Progenitor cell of endocrine pancreas (in vitro differentiated cells): ENCODE measurements at regions not wholly inside any gene's neighbourhood (a gene's known extent, or its start where the extent isn't known, plus 50 kb on each side); places are given as distances from the start of the nearest gene placed in this dataset.
A peak's percentile ranks its signal among the peaks of the same experiment; 100 is the strongest.

Experiments
- DNase-seq: peaks from one replicate; pipeline ENCODE4 v3.0.0; 2021; ENCODE audit warnings: low spot score; ENCODE audit not compliant: unreplicated experiment
- H3K27ac Mint-ChIP-seq: 2 replicates; pipeline ENCODE4 v1.8.0; 2021; ENCODE audit warnings: mild to moderate bottlenecking, moderate library complexity, mixed read lengths
- H3K27me3 Mint-ChIP-seq: 2 replicates; pipeline ENCODE4 v1.8.0; 2021; ENCODE audit warnings: mixed read lengths
- H3K36me3 Mint-ChIP-seq: 2 replicates; pipeline ENCODE4 v1.8.0; 2022; ENCODE audit warnings: mixed read lengths; ENCODE audit not compliant: insufficient read depth
- H3K4me1 Mint-ChIP-seq: 2 replicates; pipeline ENCODE4 v1.8.0; 2021; ENCODE audit warnings: low read depth, mixed read lengths
- H3K4me3 Mint-ChIP-seq: 2 replicates; pipeline ENCODE4 v1.8.0; 2021; ENCODE audit warnings: low read depth, mild to moderate bottlenecking, moderate library complexity, mixed read lengths
- H3K9me3 Mint-ChIP-seq: 2 replicates; pipeline ENCODE4 v1.8.0; 2021; ENCODE audit warnings: low read depth, mixed read lengths
- TF ChIP-seq, protein P1 (sequence below): fragments of 200-600 bp; sonication (generic); IDR thresholded peaks from one replicate; pipeline ENCODE4 v1.5.0; 2021; ENCODE audit warnings: antibody characterized with exemption, mild to moderate bottlenecking; ENCODE audit not compliant: unreplicated experiment

DNA sequence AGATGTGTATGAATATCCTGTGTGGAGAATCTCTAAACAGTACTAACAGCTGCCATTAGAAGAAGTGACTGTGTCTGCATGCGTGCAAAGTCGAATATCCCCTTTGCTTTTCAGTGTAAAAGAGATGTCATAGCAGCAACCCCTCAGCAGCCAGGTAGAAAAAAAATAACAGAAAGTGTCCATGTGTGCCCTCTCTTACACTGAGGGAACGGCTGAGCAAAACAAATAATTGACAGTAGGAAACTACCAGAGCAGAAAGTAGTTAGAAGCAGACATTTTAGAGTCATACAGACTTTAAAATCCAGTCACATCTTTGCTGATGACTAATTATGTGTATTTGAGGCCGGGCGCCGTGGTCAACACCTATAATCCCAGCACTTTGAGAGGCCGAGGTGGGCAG lies 370.8 kb downstream of the GPM6A start:
- Mint-ChIP-seq H3K9me3 (no peaks in the 10 kb centered on the region), H3K27me3 (no peaks in the 10 kb centered on the region), H3K4me1 (peaks cover 20% of the 10 kb centered on the region), H3K4me3 (no peak overlapping the region), H3K36me3 (no peaks in the 10 kb centered on the region), H3K27ac (no peak overlapping the region)
- TF ChIP-seq, protein P1, sequence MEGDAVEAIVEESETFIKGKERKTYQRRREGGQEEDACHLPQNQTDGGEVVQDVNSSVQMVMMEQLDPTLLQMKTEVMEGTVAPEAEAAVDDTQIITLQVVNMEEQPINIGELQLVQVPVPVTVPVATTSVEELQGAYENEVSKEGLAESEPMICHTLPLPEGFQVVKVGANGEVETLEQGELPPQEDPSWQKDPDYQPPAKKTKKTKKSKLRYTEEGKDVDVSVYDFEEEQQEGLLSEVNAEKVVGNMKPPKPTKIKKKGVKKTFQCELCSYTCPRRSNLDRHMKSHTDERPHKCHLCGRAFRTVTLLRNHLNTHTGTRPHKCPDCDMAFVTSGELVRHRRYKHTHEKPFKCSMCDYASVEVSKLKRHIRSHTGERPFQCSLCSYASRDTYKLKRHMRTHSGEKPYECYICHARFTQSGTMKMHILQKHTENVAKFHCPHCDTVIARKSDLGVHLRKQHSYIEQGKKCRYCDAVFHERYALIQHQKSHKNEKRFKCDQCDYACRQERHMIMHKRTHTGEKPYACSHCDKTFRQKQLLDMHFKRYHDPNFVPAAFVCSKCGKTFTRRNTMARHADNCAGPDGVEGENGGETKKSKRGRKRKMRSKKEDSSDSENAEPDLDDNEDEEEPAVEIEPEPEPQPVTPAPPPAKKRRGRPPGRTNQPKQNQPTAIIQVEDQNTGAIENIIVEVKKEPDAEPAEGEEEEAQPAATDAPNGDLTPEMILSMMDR, result no peak
- DNase-seq, result no peak

DNA sequence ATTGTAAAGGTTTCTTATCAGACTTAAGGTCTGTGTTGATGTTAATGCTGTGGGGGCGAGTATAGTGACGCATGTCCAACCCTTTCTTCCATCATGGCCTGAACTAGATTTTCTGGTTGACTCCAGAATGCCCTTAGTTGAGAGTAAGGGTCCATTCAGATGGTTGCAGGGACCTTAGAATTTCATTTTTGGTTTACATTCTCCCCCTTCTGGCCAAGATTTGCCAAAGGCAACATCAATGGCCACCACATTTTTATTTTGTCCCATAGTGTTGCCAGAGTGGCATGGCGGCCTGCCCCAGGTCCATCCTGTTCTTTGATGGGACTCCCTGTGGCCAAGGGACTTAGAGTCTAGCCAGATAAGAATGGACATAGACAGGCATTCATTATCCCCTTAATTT lies 368.5 kb downstream of the GPM6A start:
- DNase-seq, result no peak
- Mint-ChIP-seq H3K27me3 (no peaks in the 10 kb centered on the region), H3K9me3 (no peaks in the 10 kb centered on the region), H3K27ac (no peak overlapping the region), H3K4me3 (no peak overlapping the region), H3K4me1 (peaks cover 23% of the 10 kb centered on the region), H3K36me3 (no peaks in the 10 kb centered on the region)
- TF ChIP-seq, protein P1, result no peak

DNA sequence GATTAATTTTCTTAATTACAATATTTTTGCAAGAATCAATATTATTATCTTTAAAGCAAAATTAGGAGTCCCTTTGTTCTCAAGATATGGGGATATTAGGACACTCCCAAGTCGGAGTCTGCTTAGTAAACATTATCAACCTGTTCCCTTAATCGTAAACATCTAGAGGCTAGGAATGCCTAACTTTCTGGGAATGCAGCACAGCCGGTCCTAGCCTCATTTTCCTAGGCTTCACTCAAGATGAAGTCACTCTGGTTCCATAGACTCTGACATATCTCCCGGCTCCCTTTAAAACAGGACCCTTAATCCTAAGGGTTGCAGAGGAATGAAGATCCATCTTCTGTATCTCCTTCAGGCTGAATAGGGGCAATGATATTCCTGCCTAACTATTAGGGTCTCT lies 367.6 kb downstream of the GPM6A start:
- H3K9me3 Mint-ChIP-seq, result no peaks in the 10 kb centered on the region
- TF ChIP-seq, protein P1, result no peak
- no peaks in the 10 kb centered on the region for H3K36me3 Mint-ChIP-seq
- no peaks in the 10 kb centered on the region for H3K27me3 Mint-ChIP-seq
- no peak overlapping the region for H3K27ac Mint-ChIP-seq
- H3K4me1 Mint-ChIP-seq, result peaks cover 23% of the 10 kb centered on the region
- no peak for DNase-seq
- H3K4me3 Mint-ChIP-seq, result no peak overlapping the region

DNA sequence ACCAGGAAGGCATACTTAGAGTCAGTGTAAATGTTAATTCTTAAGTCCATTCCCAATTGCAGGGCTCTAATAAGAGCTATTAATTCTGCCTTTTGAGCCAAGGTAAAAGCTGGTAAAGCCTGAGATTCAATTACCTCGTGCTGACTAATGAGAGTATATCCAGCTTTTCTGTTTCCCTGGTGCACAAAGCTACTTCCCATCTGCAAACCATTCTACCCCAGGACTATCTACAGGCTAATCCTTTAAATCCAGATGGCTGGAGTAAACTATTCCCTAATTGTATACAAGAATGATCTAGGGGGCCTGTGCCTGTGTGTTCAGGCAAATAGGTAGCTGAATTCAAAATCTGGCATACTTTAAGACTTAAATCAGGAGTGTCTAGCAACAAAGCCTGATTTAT lies 365.0 kb downstream of the GPM6A start:
- H3K4me3 Mint-ChIP-seq, result no peak overlapping the region
- no peak for DNase-seq
- peaks cover 13% of the 10 kb centered on the region for H3K4me1 Mint-ChIP-seq
- H3K9me3 Mint-ChIP-seq, result no peaks in the 10 kb centered on the region
- no peaks in the 10 kb centered on the region for H3K36me3 Mint-ChIP-seq
- H3K27me3 Mint-ChIP-seq, result no peaks in the 10 kb centered on the region
- TF ChIP-seq, protein P1, result no peak
- H3K27ac Mint-ChIP-seq, result peak overlapping the region; percentile 14

DNA sequence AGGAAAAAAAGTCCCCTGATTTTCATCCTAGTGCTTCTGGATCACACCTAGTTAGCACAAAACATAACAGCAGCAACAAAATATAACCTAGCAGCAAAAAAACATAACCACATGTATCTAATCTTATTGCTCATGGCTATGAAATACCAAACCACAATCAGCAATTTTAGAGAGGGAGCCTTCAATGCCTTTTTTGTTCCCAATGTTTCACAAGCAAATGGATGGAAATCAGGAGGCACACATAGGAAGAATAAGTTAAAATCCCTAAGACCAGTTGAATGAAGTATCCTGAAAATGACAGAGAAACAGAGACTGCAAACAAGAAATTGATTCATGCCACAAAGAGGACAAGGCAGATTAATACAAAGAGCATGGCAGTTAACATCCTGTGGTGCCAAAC lies 361.6 kb downstream of the GPM6A start:
- TF ChIP-seq, protein P1, result no peak
- Mint-ChIP-seq H3K4me3 (no peak overlapping the region), H3K9me3 (peaks cover 5% of the 10 kb centered on the region), H3K27me3 (no peaks in the 10 kb centered on the region), H3K36me3 (no peaks in the 10 kb centered on the region), H3K4me1 (peaks cover 3% of the 10 kb centered on the region), H3K27ac (no peak overlapping the region)
- DNase-seq, result no peak
